Hematopoietic multipotent progenitor cell treated with erythropoietin and hydrocortisone succinate and interleukin-3 and kit ligand, for 15 days (in vitro differentiated cells): ENCODE measurements at regions not wholly inside any gene's neighbourhood (a gene's known extent, or its start where the extent isn't known, plus 50 kb on each side); places are given as distances from the start of the nearest gene placed in this dataset.

Experiments used
- DNase-seq: peaks from one replicate; pipeline ENCODE4 v3.0.0-alpha.2; 2015; ENCODE audit warnings: low spot score

DNA sequence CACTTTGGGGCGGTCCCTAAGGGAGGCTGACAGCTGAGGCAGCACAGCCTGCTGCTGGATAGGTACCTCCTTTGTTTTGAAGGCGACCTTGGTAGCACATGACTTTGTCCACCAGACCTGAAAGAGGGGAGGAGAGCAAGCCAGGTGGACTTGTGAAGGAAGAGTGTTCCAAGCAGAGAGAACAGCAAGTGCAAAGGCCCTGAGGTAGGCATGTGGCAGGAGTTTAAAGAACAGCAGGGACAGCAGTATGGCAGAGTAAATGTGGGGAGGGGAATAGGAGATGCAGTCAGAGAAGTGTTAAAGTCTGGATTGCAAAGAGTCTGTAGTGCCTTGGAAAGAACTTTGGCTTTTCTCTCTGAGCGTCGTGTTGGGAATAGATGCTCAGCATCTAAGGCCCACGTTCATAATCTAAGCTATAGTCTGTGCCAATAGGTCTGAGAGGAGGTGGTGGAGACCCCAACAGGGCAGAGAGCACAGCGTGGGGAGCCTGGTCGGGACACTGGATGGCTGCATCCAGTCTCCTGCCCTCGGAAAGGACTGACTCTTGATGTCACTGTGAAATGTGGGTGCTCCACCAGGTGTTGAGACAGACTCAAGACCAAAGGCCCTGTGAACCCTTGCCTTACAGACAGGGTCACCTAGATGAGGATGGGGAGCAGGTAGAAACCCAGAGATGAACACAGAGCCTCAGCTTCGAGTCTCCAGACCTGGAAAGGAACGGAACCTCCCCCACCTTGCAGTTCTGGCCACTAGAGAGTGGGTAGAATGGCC, 242.1 kb upstream of the PWP1 start:
- no peak for DNase-seq

GRCh38 chr12:107444771-107445170, 240.8 kb upstream of the PWP1 start:
- no peak for DNase-seq

- no peak for DNase-seq
Measured at GRCh38 chr12:107446476-107446875, 239.1 kb upstream of the PWP1 start.

GRCh38 chr12:107447336-107447735, 238.3 kb upstream of the PWP1 start:
- no peak for DNase-seq

GRCh38 chr12:107448198-107448597, 237.4 kb upstream of the PWP1 start:
- no peak for DNase-seq

DNA sequence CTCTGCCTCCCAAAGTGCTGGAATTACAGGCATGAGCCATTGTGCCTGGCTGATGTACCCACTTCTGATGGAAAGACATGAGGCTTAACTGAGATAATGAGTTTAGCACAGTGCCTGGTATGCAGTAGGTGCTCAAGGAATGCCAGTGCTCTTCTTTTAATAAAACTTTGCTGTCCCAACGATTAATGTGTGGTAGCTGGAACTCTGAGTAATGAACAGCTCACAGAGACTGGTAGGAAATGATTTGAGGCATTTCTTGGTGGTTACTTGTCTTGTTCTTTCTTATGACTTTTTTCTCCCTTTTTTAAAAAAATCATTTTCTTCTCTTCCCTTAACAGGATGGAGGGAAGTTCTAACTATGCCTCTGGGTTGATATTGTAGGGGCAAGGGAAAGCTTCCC, 235.7 kb upstream of the PWP1 start:
- DNase-seq = no peak

GRCh38 chr12:107450541-107450940, 235.1 kb upstream of the PWP1 start:
- no peak for DNase-seq

DNA sequence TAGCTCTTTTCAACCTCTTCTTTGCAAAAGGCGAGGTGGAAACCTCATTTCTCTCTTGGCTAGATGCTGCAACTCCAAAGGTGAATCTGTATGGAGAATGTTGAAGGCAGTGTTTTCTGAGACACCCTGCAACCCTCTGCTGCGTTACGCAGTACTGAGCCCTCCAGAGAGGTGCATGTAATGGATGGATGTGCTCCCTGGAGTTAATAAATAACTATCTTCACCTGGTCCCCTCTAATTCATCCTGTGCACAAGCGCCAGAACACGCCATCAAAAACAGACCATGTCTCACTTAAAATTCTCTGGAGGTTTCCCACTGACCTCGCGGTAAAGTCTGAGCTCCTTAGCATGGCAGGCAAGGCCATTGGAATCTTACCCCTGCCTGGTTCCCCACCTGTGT, 234.4 kb upstream of the PWP1 start:
- no peak for DNase-seq

DNA sequence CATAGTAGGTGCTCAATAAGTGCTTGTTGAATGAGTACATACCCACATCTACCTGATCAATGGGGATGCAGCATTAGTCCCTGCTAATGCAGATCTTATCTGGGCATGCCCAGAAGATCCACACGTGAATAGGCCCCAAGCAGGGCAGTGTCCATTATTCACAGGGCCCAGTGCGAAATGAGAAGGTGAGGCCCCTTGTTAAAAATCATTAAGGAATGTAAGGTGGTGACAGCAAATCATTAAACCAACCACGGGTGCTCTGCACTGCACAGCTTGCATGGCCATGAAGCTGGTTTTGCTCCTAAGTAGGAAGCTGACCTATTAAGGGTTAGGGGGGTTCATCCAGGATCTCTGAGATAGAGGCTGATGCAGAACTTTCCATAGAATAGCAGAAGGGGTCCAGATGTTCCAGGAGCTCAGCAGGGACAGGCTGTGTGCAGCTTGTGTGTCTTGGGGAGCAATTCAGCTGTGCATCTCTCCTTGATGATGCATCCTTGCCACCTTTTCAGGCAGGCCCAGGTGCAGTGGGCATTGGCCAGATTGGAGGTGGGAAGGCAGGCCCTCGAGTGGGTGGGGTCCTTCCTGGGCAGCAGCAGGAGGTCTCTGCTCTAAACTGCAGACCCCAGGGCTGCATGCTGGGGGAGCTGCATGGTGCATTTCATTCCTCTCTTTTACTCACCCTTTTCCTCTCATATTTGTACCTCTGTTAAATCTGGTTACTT, 231.3 kb upstream of the PWP1 start:
- DNase-seq = no peak

DNA sequence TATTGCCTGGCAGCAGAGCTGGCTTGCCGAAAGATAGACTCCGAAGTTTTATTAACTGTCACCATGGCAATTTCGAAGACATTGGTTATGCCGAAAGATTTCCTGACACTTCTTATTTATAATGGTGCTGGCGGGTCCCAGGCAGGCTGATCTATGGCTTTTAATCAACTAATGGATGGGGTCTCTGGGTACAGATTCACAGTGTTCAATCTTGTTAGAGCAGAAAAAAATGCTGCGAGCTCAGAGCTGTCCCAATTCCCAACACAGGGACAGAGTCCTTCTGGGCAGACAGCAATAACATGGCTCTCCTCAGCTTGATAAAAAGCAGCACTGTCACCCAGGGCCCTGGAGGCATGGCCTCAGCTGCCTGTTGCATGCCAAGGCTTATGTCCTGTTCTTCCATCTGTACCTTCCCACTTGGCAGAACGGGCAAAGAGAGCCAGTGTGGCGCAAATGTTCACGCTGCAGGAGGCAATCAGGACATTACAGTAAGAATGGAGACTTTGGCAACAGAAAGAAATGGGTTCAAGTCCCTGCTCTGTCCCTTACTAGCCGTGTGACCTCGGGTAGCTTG, 228.2 kb upstream of the PWP1 start:
- DNase-seq = no peak

DNA sequence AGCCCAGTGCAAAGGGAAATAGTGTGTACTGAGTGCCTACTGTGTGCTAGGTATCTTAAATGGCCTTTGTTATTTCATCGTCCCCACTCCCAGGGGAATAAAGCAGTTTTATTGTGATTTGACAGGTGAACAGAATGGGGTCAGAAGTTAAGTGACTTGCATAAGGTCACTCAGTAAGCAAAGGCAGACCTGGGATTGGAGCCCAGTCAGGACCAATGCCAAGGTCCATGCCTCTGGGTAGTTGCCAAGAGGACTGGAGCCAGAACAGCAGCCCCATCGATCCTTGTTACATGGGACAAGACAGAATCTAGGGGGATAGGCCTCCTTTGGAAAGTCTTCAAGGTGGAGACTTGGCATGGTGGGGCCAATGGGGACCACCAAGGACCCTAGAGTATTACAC, 227.4 kb upstream of the PWP1 start:
- DNase-seq = no peak

- DNase-seq = no peak
Measured at GRCh38 chr12:107458990-107459389, 226.6 kb upstream of the PWP1 start.

GRCh38 chr12:107459641-107460040, 226.0 kb upstream of the PWP1 start:
- no peak for DNase-seq

DNA sequence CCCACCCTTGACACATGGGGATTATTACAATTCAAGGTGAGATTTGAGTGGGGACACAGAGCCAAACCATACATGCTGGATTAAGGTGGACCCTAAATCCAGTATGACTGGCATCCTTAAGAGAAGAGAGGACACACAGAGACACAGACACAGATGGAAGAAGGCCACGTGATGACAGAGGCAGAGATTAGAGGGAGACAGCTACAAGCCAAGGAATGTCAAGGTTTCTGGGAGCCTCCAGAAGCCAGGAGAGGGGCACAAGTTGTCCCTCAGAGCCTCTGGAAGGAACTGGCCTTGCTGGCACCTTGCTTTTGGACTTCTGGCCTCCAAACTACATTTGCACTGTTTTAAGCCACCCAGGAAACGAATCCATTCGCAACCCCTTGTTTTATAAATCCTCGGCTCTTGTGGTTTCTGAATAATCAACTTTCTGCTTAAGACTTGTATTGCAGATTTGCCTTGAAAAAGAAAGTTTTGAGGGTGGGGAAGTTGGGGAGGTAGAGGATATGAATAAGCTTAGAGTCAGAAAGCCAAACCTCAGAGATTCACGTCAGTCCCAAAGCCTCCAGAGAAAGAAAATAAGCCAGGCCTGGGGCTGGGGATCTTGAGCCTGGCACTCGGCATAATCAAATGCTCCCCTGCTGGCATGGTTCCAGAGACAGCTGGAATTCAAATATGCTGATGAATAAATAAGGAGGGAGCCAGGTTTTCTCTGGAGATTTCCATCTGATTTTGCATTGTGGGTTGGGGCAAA, 224.2 kb upstream of the PWP1 start:
- DNase-seq = no peak

- no peak for DNase-seq
Measured at GRCh38 chr12:107462428-107463332, 222.9 kb upstream of the PWP1 start.

DNA sequence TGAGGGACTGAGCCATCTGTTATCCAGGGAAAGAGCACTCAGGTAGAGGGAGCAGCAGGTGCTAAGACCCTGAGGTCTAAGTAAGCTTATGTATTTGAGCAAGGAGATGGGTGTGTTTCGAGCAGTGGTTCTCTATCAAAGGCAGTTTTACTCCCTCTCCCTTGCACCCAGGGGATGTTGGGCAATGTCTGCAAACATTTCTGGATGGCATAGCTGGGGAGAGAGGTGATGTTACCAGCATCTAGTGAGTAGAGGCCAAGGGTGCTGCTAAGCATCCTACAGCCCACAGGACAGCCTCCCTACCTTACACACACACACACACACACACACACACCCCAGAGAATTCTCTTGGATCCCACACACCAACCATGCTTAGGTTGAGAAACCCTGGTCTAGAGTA, 221.0 kb upstream of the PWP1 start:
- no peak for DNase-seq

- no peak for DNase-seq
Measured at GRCh38 chr12:107465625-107466024, 220.0 kb upstream of the PWP1 start.

DNA sequence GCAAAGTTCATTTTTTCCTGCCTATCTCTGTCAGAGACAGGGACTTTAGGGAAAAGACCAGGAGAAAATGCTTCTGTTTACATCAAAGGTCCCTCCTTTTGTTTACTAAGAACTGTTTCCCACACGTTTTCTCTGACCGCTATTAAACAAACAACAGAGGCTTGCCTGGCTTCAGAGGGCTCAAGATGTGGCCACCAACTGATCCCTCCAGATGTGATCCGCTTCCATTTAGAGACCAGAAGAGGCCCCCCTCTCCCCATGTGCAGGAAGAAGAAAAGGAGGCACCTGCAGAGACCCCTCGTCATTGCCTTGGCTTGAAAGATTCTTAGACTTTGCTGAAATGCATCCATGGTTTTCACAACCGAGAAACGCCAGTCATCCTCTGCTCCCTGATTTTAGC, 217.9 kb upstream of the PWP1 start:
- DNase-seq = no peak

- no peak for DNase-seq
Measured at GRCh38 chr12:107468182-107468581, 217.4 kb upstream of the PWP1 start.

DNA sequence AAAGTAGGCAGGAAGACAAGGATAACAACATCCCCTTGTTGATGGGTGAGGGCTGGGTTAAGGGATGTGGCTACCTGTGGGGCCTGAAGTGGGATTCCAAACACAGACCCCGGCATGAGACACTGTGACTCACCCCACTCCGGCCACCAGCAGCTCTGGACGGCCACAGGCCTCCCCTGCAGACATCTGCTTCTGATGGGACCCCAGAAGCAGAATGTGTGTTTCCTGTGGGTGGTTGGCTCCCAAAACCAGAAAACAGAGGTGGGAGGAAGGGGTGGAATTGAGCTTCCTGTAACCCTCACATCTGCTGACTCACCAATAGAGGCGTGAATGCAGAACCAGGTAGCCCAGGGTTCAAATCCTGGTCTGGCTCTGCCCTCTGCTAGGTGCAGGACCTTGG, 216.6 kb upstream of the PWP1 start:
- DNase-seq = no peak

DNA sequence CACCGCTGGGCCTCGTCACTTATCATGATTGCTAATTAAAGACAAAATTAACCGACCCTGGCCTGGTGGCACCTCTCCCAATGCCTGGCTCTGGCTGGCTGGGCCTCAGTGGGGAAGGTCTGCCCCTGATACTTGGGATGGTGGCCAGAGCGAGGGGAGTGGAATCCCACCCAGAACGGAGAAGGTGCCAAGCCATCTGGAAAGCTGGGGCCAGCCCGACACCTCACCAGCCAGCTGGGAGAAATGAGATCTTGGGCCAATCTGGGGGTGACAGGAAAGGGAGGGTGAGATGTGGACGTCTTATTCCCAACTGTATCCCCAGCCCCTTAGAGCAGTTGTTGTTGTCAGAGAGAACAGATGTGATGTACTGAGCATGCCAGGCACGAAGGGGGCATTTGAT, 215.0 kb upstream of the PWP1 start:
- no peak for DNase-seq

GRCh38 chr12:107472308-107472707, 213.3 kb upstream of the PWP1 start:
- DNase-seq = no peak
